K562 (cell line): ENCODE measurements at regions not wholly inside any gene's neighbourhood (a gene's known extent, or its start where the extent isn't known, plus 50 kb on each side); places are given as distances from the start of the nearest gene placed in this dataset.

ENCODE experiments used
- ATAC-seq: fragments of 200-7000 bp; cut with Tn5 transposase; 3 replicates; pipeline ENCODE4 v1.9.1; 2020; ENCODE audit warnings: moderate library complexity
- BruUV-seq: library from RNA; stranded (reverse); fragments of 400-500 nt; replicated peaks from 2 replicates; lab custom pipeline; 2021; lab: Mats Ljungman, UMichigan
- CTCF ChIA-PET: fragments of 300-600 bp; formaldehyde crosslinking; extraction: SDS; loops from one replicate; lab custom pipeline; 2021; ENCODE audit warnings: low intra/inter-chr PET ratio; lab: Yijun Ruan, JAX
- POLR2A ChIA-PET: fragments of 300-600, 350-650 bp; sonication (Branson Sonifier 250); formaldehyde crosslinking; extraction: SDS; loops from one replicate; lab custom pipeline; 2021; ENCODE audit warnings: antibody characterized with exemption, inconsistent platforms; lab: Yijun Ruan, JAX
- DNase-seq, 4 experiments: peaks; one replicate each; pipeline versions ENCODE4 v3.0.0 to v3.0.0-alpha.2; 2011 to 2018; ENCODE audit warnings: low spot score in 3 of 4, mixed read lengths in 3 of 4; ENCODE audit errors: extremely low read depth in 1 of 4
- FAIRE-seq: peaks from 2 replicates; lab custom pipeline; 2011; peaks lifted over from hg19 to GRCh38; lab: Jason Lieb, UNC
- H2AFZ ChIP-seq: 2 replicates; pipeline ENCODE4 v1.6.0; 2011; ENCODE audit warnings: low read depth, low read length, control low read depth, inconsistent platforms
- H3K27ac ChIP-seq: fragments of 200-600 bp; 3 replicates; pipeline ENCODE4 v1.8.0; 2011; ENCODE audit warnings: low read depth, mild to moderate bottlenecking, control low read depth, inconsistent platforms, low read length, moderate library complexity, mixed read lengths; ENCODE audit errors: extremely low read depth
- H3K27me3 ChIP-seq, 2 experiments: fragments of 300-600 bp in 1 of 2; 2 replicates in 1 of 2; 3 replicates in 1 of 2; pipeline versions ENCODE4 v1.6.0 to v1.8.0; 2011; ENCODE audit warnings: inconsistent platforms in 2 of 2, low read length in 2 of 2, mild to moderate bottlenecking in 1 of 2, mixed read lengths in 1 of 2, moderate library complexity in 1 of 2; ENCODE audit not compliant: control insufficient read depth in 2 of 2, insufficient read depth in 2 of 2
- H3K36me3 ChIP-seq: fragments of 300-600 bp; 3 replicates; pipeline ENCODE4 v1.8.0; 2011; ENCODE audit warnings: mild to moderate bottlenecking, low read length, inconsistent platforms; ENCODE audit not compliant: control insufficient read depth, insufficient read depth
- H3K4me1 ChIP-seq, 2 experiments: fragments of 200-600 bp in 1 of 2; replicated peaks in 1 of 2; 2 replicates in 1 of 2; 3 replicates in 1 of 2; pipeline versions ENCODE4 v1.5.1 to v1.8.0; 2011; ENCODE audit warnings: inconsistent platforms in 2 of 2, low read length in 2 of 2, mild to moderate bottlenecking in 1 of 2, mixed read lengths in 1 of 2, moderate library complexity in 1 of 2; ENCODE audit not compliant: control insufficient read depth in 2 of 2, insufficient read depth in 2 of 2
- H3K4me2 ChIP-seq: 2 replicates; pipeline ENCODE4 v1.6.1; 2011; ENCODE audit warnings: low read length, control low read depth, inconsistent platforms, mixed read lengths; ENCODE audit not compliant: insufficient read depth
- H3K4me3 ChIP-seq: fragments of 200-600 bp; sonication (generic), shearing (Covaris generic); 2 replicates; pipeline ENCODE4 v1.5.1; 2016; ENCODE audit warnings: control low read depth, inconsistent platforms
- H3K79me2 ChIP-seq: fragments of 200-600 bp; 3 replicates; pipeline ENCODE4 v1.8.0; 2011; ENCODE audit warnings: low read length, inconsistent platforms; ENCODE audit not compliant: control insufficient read depth, insufficient read depth
- H3K9ac ChIP-seq, 2 experiments: 2 replicates each; pipeline versions ENCODE4 v1.6.0 to v1.6.1; 2011; ENCODE audit warnings: low read depth in 2 of 2, low read length in 2 of 2, control low read depth in 1 of 2, inconsistent platforms in 1 of 2, mild to moderate bottlenecking in 1 of 2, mixed read lengths in 1 of 2; ENCODE audit not compliant: insufficient read depth in 1 of 2
- H3K9me1 ChIP-seq: one replicate; pipeline ENCODE4 v1.6.0; 2011; ENCODE audit warnings: inconsistent platforms, mild to moderate bottlenecking, low read length, moderate library complexity; ENCODE audit not compliant: control insufficient read depth, insufficient read depth
- H3K9me3 ChIP-seq: replicated peaks from 2 replicates; pipeline ENCODE4 v1.5.1; 2011; ENCODE audit warnings: low read depth, low read length, inconsistent platforms; ENCODE audit not compliant: control insufficient read depth, insufficient read depth
- H4K20me1 ChIP-seq: replicated peaks from 2 replicates; pipeline ENCODE4 v1.6.1; 2011; ENCODE audit warnings: low read length, inconsistent platforms, mixed read lengths; ENCODE audit not compliant: control insufficient read depth, insufficient read depth
- ARHGAP35 ChIP-seq: fragments of 450-650 bp; IDR thresholded peaks from 2 replicates; pipeline ENCODE4 v1.6.1; 2018; ENCODE audit not compliant: partially characterized antibody
- WGBS: fragments of 100-300 bp; shearing (Covaris generic); methylation state at CpG from one replicate; pipeline ENCODE4 v1.1.6; 2016; ENCODE audit warnings: low coverage, mixed read lengths; ENCODE audit not compliant: insufficient coverage; ENCODE audit errors: missing lambda C conversion rate; 5-methylcytosine and 5-hydroxymethylcytosine counted together
- in situ Hi-C: fragments of 300-500 bp; cut with MboI; formaldehyde crosslinking; loops from 4 replicates; pipeline ENCODE4 v1.15.0; 2018; ENCODE audit warnings: inconsistent platforms, mixed read lengths
- intact Hi-C: fragments of 100-400 bp; cut with micrococcal nuclease; formaldehyde crosslinking; loops from 2 replicates; pipeline ENCODE4 v1.14.2; 2022
- TF ChIP-seq, protein P1 (sequence below), 3 experiments: IDR thresholded peaks in 2 of 3; conservative IDR thresholded peaks in 1 of 3; 2 replicates each; pipeline ENCODE4 v1.5.1; 2011 to 2012; ENCODE audit warnings: low read length in 3 of 3, mild to moderate bottlenecking in 3 of 3, control low read depth in 2 of 3, improper control_type of control experiment in 1 of 3, inconsistent platforms in 1 of 3, low read depth in 1 of 3, mixed read lengths in 1 of 3, moderate library complexity in 1 of 3; ENCODE audit not compliant: insufficient read depth in 2 of 3

DNA sequence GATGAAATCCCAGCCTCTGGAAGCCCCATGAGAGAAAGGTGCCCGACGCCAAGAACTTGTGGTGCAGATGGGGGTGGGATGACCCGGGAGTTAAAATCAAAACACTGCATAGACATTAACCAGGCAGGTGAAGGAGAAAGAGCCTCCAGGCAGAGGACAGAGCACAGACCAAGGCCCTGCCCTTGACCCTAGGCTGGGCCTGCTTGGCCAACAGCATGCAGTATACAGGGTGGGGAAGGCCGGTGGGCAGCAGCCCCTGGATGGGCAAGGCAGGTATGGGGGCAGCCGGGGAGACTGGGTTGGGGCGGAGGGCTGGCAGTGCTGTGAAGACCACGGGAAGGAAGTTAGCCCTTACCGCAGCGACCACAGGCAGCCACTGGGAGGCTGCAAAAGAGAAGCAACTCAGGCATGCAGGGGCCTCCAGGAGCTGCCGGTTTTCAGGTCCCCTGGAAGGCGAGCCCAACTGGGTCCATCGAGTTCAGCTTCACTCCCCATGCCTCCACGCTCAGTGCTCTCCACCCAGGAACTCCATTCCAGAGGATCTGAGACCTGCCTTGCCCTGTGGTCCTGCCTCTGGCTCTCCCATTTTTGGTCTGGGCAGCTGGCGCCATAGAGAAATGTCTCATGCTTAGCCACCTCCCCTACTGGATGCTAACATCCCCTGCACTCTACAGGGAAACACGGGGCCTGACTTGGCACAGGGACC, 81.2 kb downstream of the C16orf95 start:
- no peak for TF ChIP-seq ARHGAP35
- TF ChIP-seq, protein P1, sequence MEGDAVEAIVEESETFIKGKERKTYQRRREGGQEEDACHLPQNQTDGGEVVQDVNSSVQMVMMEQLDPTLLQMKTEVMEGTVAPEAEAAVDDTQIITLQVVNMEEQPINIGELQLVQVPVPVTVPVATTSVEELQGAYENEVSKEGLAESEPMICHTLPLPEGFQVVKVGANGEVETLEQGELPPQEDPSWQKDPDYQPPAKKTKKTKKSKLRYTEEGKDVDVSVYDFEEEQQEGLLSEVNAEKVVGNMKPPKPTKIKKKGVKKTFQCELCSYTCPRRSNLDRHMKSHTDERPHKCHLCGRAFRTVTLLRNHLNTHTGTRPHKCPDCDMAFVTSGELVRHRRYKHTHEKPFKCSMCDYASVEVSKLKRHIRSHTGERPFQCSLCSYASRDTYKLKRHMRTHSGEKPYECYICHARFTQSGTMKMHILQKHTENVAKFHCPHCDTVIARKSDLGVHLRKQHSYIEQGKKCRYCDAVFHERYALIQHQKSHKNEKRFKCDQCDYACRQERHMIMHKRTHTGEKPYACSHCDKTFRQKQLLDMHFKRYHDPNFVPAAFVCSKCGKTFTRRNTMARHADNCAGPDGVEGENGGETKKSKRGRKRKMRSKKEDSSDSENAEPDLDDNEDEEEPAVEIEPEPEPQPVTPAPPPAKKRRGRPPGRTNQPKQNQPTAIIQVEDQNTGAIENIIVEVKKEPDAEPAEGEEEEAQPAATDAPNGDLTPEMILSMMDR (IDR thresholded peaks at IDR 0.05 in 2 of 3, conservative IDR thresholded peaks at IDR 0.05 in 1 of 3; ENCODE audit: insufficient read depth in 2 of 3, low read depth in 1 of 3, low read length in 3 of 3), result peak in 1 of 3 experiments; percentile 15; a peak in 1 of 6 replicates
- TF ChIP-seq, all 486 proteins: peak for 1
- Histone ChIP-seq H2AFZ (no peak overlapping the region), H3K36me3 (no peaks in the 10 kb centered on the region), H3K27ac (no peak overlapping the region), H3K9me1 (no peaks in the 10 kb centered on the region), H3K79me2 (no peaks in the 10 kb centered on the region), H3K9ac (peak overlapping the region in 1 of 2 experiments; percentile 22; a peak in 1 of 4 replicates), H4K20me1 (peaks cover 5% of the 10 kb centered on the region; the same call in 1 of the 2 replicates), H3K4me3 (no peak overlapping the region), H3K4me2 (no peak overlapping the region), H3K4me1 (peaks cover 0 to 4% of the 10 kb centered on the region in 2 experiments; a peak in 1 of 5 replicates), H3K9me3 (no peaks in the 10 kb centered on the region; the same call in 1 of the 2 replicates), H3K27me3 (peaks cover 0 to 18% of the 10 kb centered on the region in 2 experiments; a peak in 2 of 5 replicates)
- in situ Hi-C loops, result no loop called here
- POLR2A ChIA-PET, result interaction anchor here (0.6 kb wide), 1 partner anchor 25 kb away, joined by 3 read pairs; no protein-coding TSS in a partner anchor
- 14% methylated on average over 15 of the region's 15 CpGs for WGBS
- intact Hi-C loops, result no loop called here
- ATAC-seq, result peak; percentile 52
- no peak for DNase-seq
- CTCF ChIA-PET, result no interaction called here
- no peak for FAIRE-seq
- no TSS peak for BruUV-seq
